ENCODE measurements at regions not wholly inside any gene's neighbourhood (a gene's known extent, or its start where the extent isn't known, plus 50 kb on each side); places are given as distances from the start of the nearest gene placed in this dataset.

- no peak for TF ChIP-seq CTCF (IDR thresholded peaks at IDR 0.05; ENCODE audit: insufficient read depth, low read length)
- H3K4me3 ChIP-seq (ENCODE audit: low read depth, low read length), result no peak overlapping the region
- no peak for DNase-seq (ENCODE audit: low read depth)
Measured at GRCh38 chr1:48120621-48121020, 101.9 kb upstream of the SLC5A9 start.

- no peak for DNase-seq (ENCODE audit: low read depth)
- no peak for TF ChIP-seq CTCF (IDR thresholded peaks at IDR 0.05; ENCODE audit: insufficient read depth, low read length)
- H3K4me3 ChIP-seq (ENCODE audit: low read depth, low read length), result no peak overlapping the region
Measured at GRCh38 chr1:48115835-48116234, 106.7 kb upstream of the SLC5A9 start.

GRCh38 chr1:48114596-48115382 is 107.7 kb upstream of the SLC5A9 start:
- no peak overlapping the region for H3K4me3 ChIP-seq (ENCODE audit: low read depth, low read length)
- TF ChIP-seq CTCF (IDR thresholded peaks at IDR 0.05; ENCODE audit: insufficient read depth, low read length), result no peak
- no peak for DNase-seq (ENCODE audit: low read depth)

- H3K4me3 ChIP-seq (ENCODE audit: low read depth, low read length), result no peak overlapping the region
- DNase-seq (ENCODE audit: low read depth), result peak; percentile 74
- TF ChIP-seq CTCF (IDR thresholded peaks at IDR 0.05; ENCODE audit: insufficient read depth, low read length), result peak; percentile 94
Measured at GRCh38 chr1:48109390-48110013, 112.3 kb upstream of the TRABD2B start.

- no peak for TF ChIP-seq CTCF (IDR thresholded peaks at IDR 0.05; ENCODE audit: insufficient read depth, low read length)
- no peak for DNase-seq (ENCODE audit: low read depth)
- H3K4me3 ChIP-seq (ENCODE audit: low read depth, low read length), result no peak overlapping the region
Measured at GRCh38 chr1:48107516-48107915, 110.3 kb upstream of the TRABD2B start.

- no peak for TF ChIP-seq CTCF (IDR thresholded peaks at IDR 0.05; ENCODE audit: insufficient read depth, low read length)
- DNase-seq (ENCODE audit: low read depth), result no peak
- H3K4me3 ChIP-seq (ENCODE audit: low read depth, low read length), result no peak overlapping the region
Measured at GRCh38 chr1:48106049-48106448, 108.9 kb upstream of the TRABD2B start.
